Muscle layer of duodenum (tissue), 2 donors: ENCODE measurements at regions not wholly inside any gene's neighbourhood (a gene's known extent, or its start where the extent isn't known, plus 50 kb on each side); places are given as distances from the start of the nearest gene placed in this dataset.
A peak's percentile ranks its signal among the peaks of the same experiment; 100 is the strongest.

Experiments
- H3K27ac ChIP-seq: one replicate; pipeline ENCODE4 v1.7.0; 2013; ENCODE audit warnings: mild to moderate bottlenecking, low read length
- H3K27me3 ChIP-seq: one replicate; pipeline ENCODE4 v1.7.0; 2013; ENCODE audit warnings: low read depth, mild to moderate bottlenecking, control low read depth, low read length
- H3K36me3 ChIP-seq, 2 donors: one replicate each; pipeline ENCODE4 v1.7.0; 2013; ENCODE audit warnings: low read length in 2 of 2, control low read depth in 1 of 2, mild to moderate bottlenecking in 1 of 2; ENCODE audit not compliant: insufficient read depth in 2 of 2, control insufficient read depth in 1 of 2
- H3K4me1 ChIP-seq, 2 donors: one replicate each; pipeline ENCODE4 v1.7.0; 2013; ENCODE audit warnings: low read length in 2 of 2, mild to moderate bottlenecking in 2 of 2, control low read depth in 1 of 2, moderate library complexity in 1 of 2; ENCODE audit not compliant: insufficient read depth in 2 of 2, control insufficient read depth in 1 of 2
- H3K4me3 ChIP-seq, 2 donors: one replicate each; pipeline ENCODE4 v1.7.0; 2013; ENCODE audit warnings: low read length in 2 of 2, low read depth in 1 of 2, mild to moderate bottlenecking in 1 of 2
- H3K9me3 ChIP-seq, 2 donors: one replicate each; pipeline ENCODE4 v1.7.0; 2013; ENCODE audit warnings: low read length in 2 of 2, control low read depth in 1 of 2, mild to moderate bottlenecking in 1 of 2; ENCODE audit not compliant: control insufficient read depth in 1 of 2
- donor health status: healthy.

GRCh38 chr2:193523662-193524061 lies 1328.9 kb upstream of the TMEFF2 start:
- no peaks in the 10 kb centered on the region for H3K9me3 ChIP-seq
- no peak overlapping the region for H3K27ac ChIP-seq
- no peaks in the 10 kb centered on the region for H3K36me3 ChIP-seq
- no peaks in the 10 kb centered on the region for H3K27me3 ChIP-seq
- no peaks in the 10 kb centered on the region for H3K4me1 ChIP-seq
- no peak overlapping the region for H3K4me3 ChIP-seq

GRCh38 chr2:193521523-193521922 lies 1326.8 kb upstream of the TMEFF2 start:
- Histone ChIP-seq H3K36me3 (no peaks in the 10 kb centered on the region), H3K9me3 (no peaks in the 10 kb centered on the region), H3K4me1 (no peaks in the 10 kb centered on the region), H3K27ac (no peak overlapping the region), H3K4me3 (no peak overlapping the region), H3K27me3 (no peaks in the 10 kb centered on the region)

- Histone ChIP-seq H3K27ac (no peak overlapping the region), H3K4me3 (no peak overlapping the region), H3K9me3 (no peaks in the 10 kb centered on the region), H3K4me1 (no peaks in the 10 kb centered on the region), H3K36me3 (no peaks in the 10 kb centered on the region), H3K27me3 (no peaks in the 10 kb centered on the region)
These were observed 1326.2 kb upstream of the TMEFF2 start for GRCh38 chr2:193520709-193521458.

- no peaks in the 10 kb centered on the region for H3K27me3 ChIP-seq
These were observed 1323.5 kb upstream of the TMEFF2 start for GRCh38 chr2:193518041-193518817.

GRCh38 chr2:193517615-193518014 lies 1322.9 kb upstream of the TMEFF2 start:
- no peak overlapping the region for H3K4me3 ChIP-seq
- no peaks in the 10 kb centered on the region for H3K27me3 ChIP-seq
- no peaks in the 10 kb centered on the region for H3K9me3 ChIP-seq
- H3K27ac ChIP-seq = no peak overlapping the region
- no peaks in the 10 kb centered on the region for H3K4me1 ChIP-seq
- no peaks in the 10 kb centered on the region for H3K36me3 ChIP-seq

More at GRCh38 chr2:193518041-193518817, 1323.5 kb upstream of the TMEFF2 start:
- Histone ChIP-seq H3K9me3 (no peaks in the 10 kb centered on the region), H3K4me1 (no peaks in the 10 kb centered on the region), H3K4me3 (no peak overlapping the region), H3K27ac (no peak overlapping the region), H3K36me3 (no peaks in the 10 kb centered on the region)

GRCh38 chr2:193506035-193506434 lies 1311.3 kb upstream of the TMEFF2 start:
- H3K4me3 ChIP-seq = no peak overlapping the region
- no peak overlapping the region for H3K27ac ChIP-seq

GRCh38 chr2:193505620-193506019 lies 1310.9 kb upstream of the TMEFF2 start:
- Histone ChIP-seq H3K36me3 (no peaks in the 10 kb centered on the region), H3K27ac (no peak overlapping the region), H3K4me3 (no peak overlapping the region), H3K27me3 (no peaks in the 10 kb centered on the region), H3K4me1 (no peaks in the 10 kb centered on the region), H3K9me3 (no peaks in the 10 kb centered on the region)

More at GRCh38 chr2:193506035-193506434, 1311.3 kb upstream of the TMEFF2 start:
- no peaks in the 10 kb centered on the region for H3K9me3 ChIP-seq
- H3K27me3 ChIP-seq = no peaks in the 10 kb centered on the region
- H3K4me1 ChIP-seq = no peaks in the 10 kb centered on the region
- H3K36me3 ChIP-seq = no peaks in the 10 kb centered on the region

- Histone ChIP-seq H3K4me1 (no peaks in the 10 kb centered on the region), H3K27me3 (no peaks in the 10 kb centered on the region), H3K36me3 (no peaks in the 10 kb centered on the region)
These were observed 1307.8 kb upstream of the TMEFF2 start for GRCh38 chr2:193502363-193503035.

GRCh38 chr2:193496786-193497185 lies 1302.1 kb upstream of the TMEFF2 start:
- H3K36me3 ChIP-seq = no peaks in the 10 kb centered on the region
- H3K27ac ChIP-seq = no peak overlapping the region
- H3K9me3 ChIP-seq = no peaks in the 10 kb centered on the region
- no peaks in the 10 kb centered on the region for H3K27me3 ChIP-seq
- no peak overlapping the region for H3K4me3 ChIP-seq
- H3K4me1 ChIP-seq = no peaks in the 10 kb centered on the region

More at GRCh38 chr2:193502363-193503035, 1307.8 kb upstream of the TMEFF2 start:
- no peak overlapping the region for H3K4me3 ChIP-seq
- H3K9me3 ChIP-seq = no peaks in the 10 kb centered on the region
- H3K27ac ChIP-seq = no peak overlapping the region

GRCh38 chr2:193482557-193482956 lies 1287.8 kb upstream of the TMEFF2 start:
- Histone ChIP-seq H3K4me1 (no peaks in the 10 kb centered on the region), H3K4me3 (peak overlapping the region in 1 of 2 donors; percentile 26)

GRCh38 chr2:193480187-193480586 lies 1285.5 kb upstream of the TMEFF2 start:
- H3K4me3 ChIP-seq = no peak overlapping the region
- no peaks in the 10 kb centered on the region for H3K9me3 ChIP-seq
- H3K27ac ChIP-seq = no peak overlapping the region
- H3K4me1 ChIP-seq = no peaks in the 10 kb centered on the region
- no peaks in the 10 kb centered on the region for H3K27me3 ChIP-seq
- no peaks in the 10 kb centered on the region for H3K36me3 ChIP-seq

More at GRCh38 chr2:193482557-193482956, 1287.8 kb upstream of the TMEFF2 start:
- Histone ChIP-seq H3K27ac (no peak overlapping the region), H3K27me3 (no peaks in the 10 kb centered on the region), H3K36me3 (no peaks in the 10 kb centered on the region), H3K9me3 (no peaks in the 10 kb centered on the region)
